Progenitor cell of endocrine pancreas (in vitro differentiated cells): ENCODE measurements at regions not wholly inside any gene's neighbourhood (a gene's known extent, or its start where the extent isn't known, plus 50 kb on each side); places are given as distances from the start of the nearest gene placed in this dataset.
A peak's percentile ranks its signal among the peaks of the same experiment; 100 is the strongest.

Experiments used
- DNase-seq: peaks from one replicate; pipeline ENCODE4 v3.0.0; 2021; ENCODE audit warnings: low spot score; ENCODE audit not compliant: unreplicated experiment
- H3K27ac Mint-ChIP-seq: 2 replicates; pipeline ENCODE4 v1.8.0; 2021; ENCODE audit warnings: mild to moderate bottlenecking, moderate library complexity, mixed read lengths
- H3K27me3 Mint-ChIP-seq: 2 replicates; pipeline ENCODE4 v1.8.0; 2021; ENCODE audit warnings: mixed read lengths
- H3K36me3 Mint-ChIP-seq: 2 replicates; pipeline ENCODE4 v1.8.0; 2022; ENCODE audit warnings: mixed read lengths; ENCODE audit not compliant: insufficient read depth
- H3K4me1 Mint-ChIP-seq: 2 replicates; pipeline ENCODE4 v1.8.0; 2021; ENCODE audit warnings: low read depth, mixed read lengths
- H3K4me3 Mint-ChIP-seq: 2 replicates; pipeline ENCODE4 v1.8.0; 2021; ENCODE audit warnings: low read depth, mild to moderate bottlenecking, moderate library complexity, mixed read lengths
- H3K9me3 Mint-ChIP-seq: 2 replicates; pipeline ENCODE4 v1.8.0; 2021; ENCODE audit warnings: low read depth, mixed read lengths
- TF ChIP-seq, protein P1 (sequence below): fragments of 200-600 bp; sonication (generic); IDR thresholded peaks from one replicate; pipeline ENCODE4 v1.5.0; 2021; ENCODE audit warnings: antibody characterized with exemption, mild to moderate bottlenecking; ENCODE audit not compliant: unreplicated experiment

DNA sequence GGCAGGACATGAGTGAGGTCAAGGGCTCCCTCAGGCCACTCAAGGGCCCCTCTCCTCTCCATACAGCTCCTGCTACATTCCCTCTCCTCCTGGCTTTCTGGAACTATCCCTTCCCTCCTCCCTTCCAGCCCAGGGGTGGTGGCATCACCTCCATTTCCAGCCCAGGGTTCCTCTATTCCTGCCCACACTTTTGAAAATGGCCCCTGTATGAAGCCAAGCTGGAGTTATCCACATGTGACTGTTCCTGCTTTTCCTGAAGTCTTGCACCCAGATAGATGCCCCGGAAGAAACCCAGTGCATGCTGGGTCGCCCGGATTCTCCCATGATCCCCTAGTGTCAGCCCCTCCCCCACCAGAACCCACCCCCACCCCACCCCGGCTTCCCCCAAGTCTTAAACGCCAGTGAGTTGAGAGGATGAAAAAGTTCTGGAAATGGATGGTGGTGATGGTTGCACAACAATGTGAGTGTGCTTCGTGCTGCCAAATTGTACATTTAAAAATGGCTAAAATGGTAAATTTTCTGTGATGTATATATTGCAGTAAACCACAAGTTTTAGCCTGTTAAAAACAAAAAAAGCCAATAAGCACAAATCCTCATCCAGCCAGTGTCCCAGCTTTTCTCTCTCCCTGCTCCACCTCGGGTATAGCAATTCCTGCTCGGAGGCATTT, 136.9 kb downstream of the SCARB1 start:
- Mint-ChIP-seq H3K27ac (peak overlapping the region; percentile 94), H3K36me3 (no peaks in the 10 kb centered on the region), H3K4me1 (peaks cover 20% of the 10 kb centered on the region), H3K4me3 (no peak overlapping the region), H3K27me3 (peaks cover 5% of the 10 kb centered on the region), H3K9me3 (no peaks in the 10 kb centered on the region)
- TF ChIP-seq, protein P1, sequence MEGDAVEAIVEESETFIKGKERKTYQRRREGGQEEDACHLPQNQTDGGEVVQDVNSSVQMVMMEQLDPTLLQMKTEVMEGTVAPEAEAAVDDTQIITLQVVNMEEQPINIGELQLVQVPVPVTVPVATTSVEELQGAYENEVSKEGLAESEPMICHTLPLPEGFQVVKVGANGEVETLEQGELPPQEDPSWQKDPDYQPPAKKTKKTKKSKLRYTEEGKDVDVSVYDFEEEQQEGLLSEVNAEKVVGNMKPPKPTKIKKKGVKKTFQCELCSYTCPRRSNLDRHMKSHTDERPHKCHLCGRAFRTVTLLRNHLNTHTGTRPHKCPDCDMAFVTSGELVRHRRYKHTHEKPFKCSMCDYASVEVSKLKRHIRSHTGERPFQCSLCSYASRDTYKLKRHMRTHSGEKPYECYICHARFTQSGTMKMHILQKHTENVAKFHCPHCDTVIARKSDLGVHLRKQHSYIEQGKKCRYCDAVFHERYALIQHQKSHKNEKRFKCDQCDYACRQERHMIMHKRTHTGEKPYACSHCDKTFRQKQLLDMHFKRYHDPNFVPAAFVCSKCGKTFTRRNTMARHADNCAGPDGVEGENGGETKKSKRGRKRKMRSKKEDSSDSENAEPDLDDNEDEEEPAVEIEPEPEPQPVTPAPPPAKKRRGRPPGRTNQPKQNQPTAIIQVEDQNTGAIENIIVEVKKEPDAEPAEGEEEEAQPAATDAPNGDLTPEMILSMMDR, result no peak
- DNase-seq, result no peak

DNA sequence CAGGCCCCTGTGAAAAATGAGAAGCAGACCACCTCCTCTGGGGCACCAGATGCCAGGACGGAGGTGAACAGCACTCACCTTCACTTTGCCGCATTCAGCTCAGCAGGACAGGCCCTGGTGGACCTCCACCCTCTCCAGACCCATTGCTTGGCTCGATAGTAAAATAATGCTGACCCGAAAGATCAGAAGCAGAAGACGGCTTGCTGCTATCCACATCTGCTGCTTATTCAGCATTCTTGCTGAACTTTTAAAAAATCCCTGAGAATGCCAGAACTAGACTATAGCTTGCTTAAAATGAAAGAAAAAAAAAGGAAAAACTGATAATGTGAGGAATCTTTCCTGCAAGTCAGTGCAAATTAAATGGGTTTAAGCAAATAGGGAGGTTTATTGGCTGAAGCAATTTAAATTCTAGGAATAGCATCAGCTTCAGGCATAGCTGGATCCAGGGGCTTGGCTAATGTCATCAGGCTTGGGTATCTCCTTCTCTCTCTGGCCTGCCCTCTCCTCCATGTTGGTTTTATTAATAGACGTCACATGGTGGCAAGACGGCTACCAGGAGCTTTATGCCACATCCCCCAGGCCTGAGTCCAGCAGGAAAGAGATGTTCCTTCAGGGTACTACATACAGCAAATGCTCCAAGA, 137.9 kb downstream of the SCARB1 start:
- no peak overlapping the region for H3K4me3 Mint-ChIP-seq
- H3K4me1 Mint-ChIP-seq, result peaks cover 20% of the 10 kb centered on the region
- no peaks in the 10 kb centered on the region for H3K9me3 Mint-ChIP-seq
- peaks cover 5% of the 10 kb centered on the region for H3K27me3 Mint-ChIP-seq
- TF ChIP-seq, protein P1, result no peak
- no peaks in the 10 kb centered on the region for H3K36me3 Mint-ChIP-seq
- no peak for DNase-seq
- H3K27ac Mint-ChIP-seq, result peak overlapping the region; percentile 89

DNA sequence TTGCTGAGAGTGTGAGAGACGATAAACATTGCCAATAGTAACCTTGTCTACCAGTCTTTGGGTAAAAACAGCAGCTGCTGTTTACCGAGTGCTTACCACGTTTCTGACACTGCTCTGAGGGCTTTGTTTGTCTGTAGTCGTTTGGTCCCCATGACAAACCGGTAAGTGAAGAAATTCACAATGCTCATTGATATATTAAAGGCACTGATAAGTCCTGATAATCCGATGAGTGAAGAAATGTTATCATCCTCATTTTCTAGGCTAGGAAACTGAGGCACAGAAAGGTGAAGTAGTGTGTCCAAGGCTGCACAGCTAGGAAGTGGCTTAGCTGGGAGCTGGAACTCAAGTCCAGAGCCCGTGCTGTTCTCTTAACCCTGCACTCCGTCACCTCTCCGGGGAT, 138.6 kb downstream of the SCARB1 start:
- no peaks in the 10 kb centered on the region for H3K36me3 Mint-ChIP-seq
- peaks cover 5% of the 10 kb centered on the region for H3K27me3 Mint-ChIP-seq
- H3K27ac Mint-ChIP-seq, result no peak overlapping the region
- H3K4me3 Mint-ChIP-seq, result no peak overlapping the region
- TF ChIP-seq, protein P1, result no peak
- no peak for DNase-seq
- no peaks in the 10 kb centered on the region for H3K9me3 Mint-ChIP-seq
- H3K4me1 Mint-ChIP-seq, result peaks cover 15% of the 10 kb centered on the region

DNA sequence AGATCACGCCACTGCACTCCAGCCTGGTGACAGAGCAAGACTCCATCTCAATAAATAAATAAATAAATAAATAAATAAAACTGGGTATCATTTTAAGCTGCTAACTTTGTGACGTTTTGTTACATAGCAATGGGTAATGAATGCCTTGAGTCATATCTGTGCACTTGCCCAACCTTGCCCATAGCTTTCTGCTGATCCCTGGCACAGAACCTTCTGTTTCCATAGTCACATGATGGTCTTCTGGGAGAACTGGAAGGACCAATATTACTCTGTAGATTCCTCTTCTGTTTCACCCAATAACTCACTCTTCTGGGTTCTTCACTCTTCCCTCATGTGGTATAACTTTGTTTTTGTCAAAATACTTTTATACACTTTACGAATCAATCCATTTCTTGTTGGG, 140.8 kb downstream of the SCARB1 start:
- peaks cover 13% of the 10 kb centered on the region for H3K27me3 Mint-ChIP-seq
- TF ChIP-seq, protein P1, result no peak
- H3K4me3 Mint-ChIP-seq, result no peak overlapping the region
- H3K4me1 Mint-ChIP-seq, result peaks cover 9% of the 10 kb centered on the region
- H3K36me3 Mint-ChIP-seq, result no peaks in the 10 kb centered on the region
- no peak overlapping the region for H3K27ac Mint-ChIP-seq
- no peaks in the 10 kb centered on the region for H3K9me3 Mint-ChIP-seq
- no peak for DNase-seq

DNA sequence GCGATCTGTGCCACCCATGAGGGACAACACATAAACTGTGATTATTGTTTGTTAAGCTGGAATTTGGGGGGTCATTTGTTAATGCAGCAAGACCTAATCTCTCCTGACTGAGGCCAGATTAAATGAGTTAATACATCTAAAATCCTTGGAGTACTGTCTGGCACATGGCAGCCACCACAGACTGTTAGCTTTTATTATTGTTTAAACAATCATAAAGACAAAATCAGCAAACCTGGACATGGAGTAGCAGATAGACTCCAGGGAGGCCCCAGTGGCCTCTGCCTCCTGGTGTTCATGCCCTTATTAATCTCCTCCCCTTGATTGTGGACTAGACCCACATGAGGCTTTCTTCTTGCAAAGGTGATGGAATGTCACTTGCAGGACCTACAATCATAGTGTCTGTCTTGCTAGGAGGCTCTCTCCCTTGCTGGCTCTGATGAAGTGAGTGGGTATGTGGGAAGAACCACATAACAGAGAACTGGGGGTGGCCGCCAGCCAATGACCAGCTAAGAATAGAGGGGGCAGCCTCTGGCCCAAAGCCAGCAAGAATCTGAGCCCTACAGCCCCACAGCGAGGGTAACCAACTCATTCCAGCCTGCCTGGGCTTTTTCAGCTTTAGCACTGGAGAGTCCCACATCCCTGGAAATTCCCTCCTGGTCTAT, 142.0 kb downstream of the SCARB1 start:
- TF ChIP-seq, protein P1, result no peak
- H3K9me3 Mint-ChIP-seq, result no peaks in the 10 kb centered on the region
- H3K27ac Mint-ChIP-seq, result no peak overlapping the region
- no peak overlapping the region for H3K4me3 Mint-ChIP-seq
- H3K36me3 Mint-ChIP-seq, result no peaks in the 10 kb centered on the region
- peaks cover 16% of the 10 kb centered on the region for H3K27me3 Mint-ChIP-seq
- no peak for DNase-seq
- H3K4me1 Mint-ChIP-seq, result peaks cover 3% of the 10 kb centered on the region
